Lower lobe of right lung (tissue), 2 donors: ENCODE measurements at regions not wholly inside any gene's neighbourhood (a gene's known extent, or its start where the extent isn't known, plus 50 kb on each side); places are given as distances from the start of the nearest gene placed in this dataset.

ENCODE experiments used
- ATAC-seq, 2 donors: fragments of 200-7000 bp; cut with Tn5 transposase; one replicate each; pipeline ENCODE4 v1.9.1; 2020 to 2022; ENCODE audit warnings: mild to moderate bottlenecking in 2 of 2, moderate library complexity in 2 of 2
- DNase-seq: peaks from one replicate; pipeline ENCODE4 v3.0.0-alpha.2; 2020
- H3K27ac ChIP-seq: fragments of 200-600 bp; one replicate; pipeline ENCODE4 v1.8.0; 2022
- H3K27me3 ChIP-seq: fragments of 200-600 bp; one replicate; pipeline ENCODE4 v1.8.0; 2022; ENCODE audit warnings: low read depth
- H3K36me3 ChIP-seq: fragments of 200-600 bp; one replicate; pipeline ENCODE4 v1.8.0; 2022; ENCODE audit warnings: mild to moderate bottlenecking
- H3K4me1 ChIP-seq: fragments of 200-600 bp; one replicate; pipeline ENCODE4 v1.8.0; 2022
- H3K4me3 ChIP-seq: fragments of 200-600 bp; one replicate; pipeline ENCODE4 v1.8.0; 2022; ENCODE audit warnings: mild to moderate bottlenecking
- H3K9me3 ChIP-seq: fragments of 200-600 bp; one replicate; pipeline ENCODE4 v1.8.0; 2022
- intact Hi-C: fragments of 100-400 bp; cut with DNase I; formaldehyde crosslinking; loops from one replicate; pipeline ENCODE4 v1.11.0; 2022
- TF ChIP-seq, protein P1 (sequence below): fragments of 200-600 bp; IDR thresholded peaks from one replicate; pipeline ENCODE4 v1.8.0; 2022; ENCODE audit warnings: antibody characterized with exemption, mild to moderate bottlenecking
- donor health status: DM: no; HTN: yes; CAD: no; lungs with severe emphysema.

DNA sequence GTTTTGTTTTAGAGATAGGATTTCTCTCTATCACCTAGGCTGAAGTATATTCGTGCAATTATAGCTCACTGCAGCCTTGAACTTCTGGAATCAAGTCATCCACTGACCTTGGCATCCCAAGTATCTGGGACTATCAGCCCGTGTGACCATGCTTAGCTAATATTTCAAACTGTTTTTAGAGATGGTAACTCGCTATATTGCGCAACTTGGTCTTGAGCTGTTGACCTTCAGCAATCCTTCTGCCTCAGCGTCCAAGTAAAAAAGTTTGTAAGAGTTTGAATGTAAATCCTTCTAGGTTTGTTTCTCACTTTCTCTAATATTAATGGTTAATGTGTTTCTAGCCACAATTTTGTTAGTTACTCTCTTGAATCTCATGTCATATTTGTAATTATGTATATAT lies 1243.5 kb upstream of the CADM2 start:
- no peaks in the 10 kb centered on the region for H3K4me1 ChIP-seq
- ATAC-seq (no peak), DNase-seq (no peak)
- no peaks in the 10 kb centered on the region for H3K27me3 ChIP-seq
- H3K36me3 ChIP-seq = no peaks in the 10 kb centered on the region
- no peak overlapping the region for H3K27ac ChIP-seq
- H3K9me3 ChIP-seq = no peaks in the 10 kb centered on the region
- H3K4me3 ChIP-seq = no peak overlapping the region
- intact Hi-C loops = no loop called here
- TF ChIP-seq, protein P1, sequence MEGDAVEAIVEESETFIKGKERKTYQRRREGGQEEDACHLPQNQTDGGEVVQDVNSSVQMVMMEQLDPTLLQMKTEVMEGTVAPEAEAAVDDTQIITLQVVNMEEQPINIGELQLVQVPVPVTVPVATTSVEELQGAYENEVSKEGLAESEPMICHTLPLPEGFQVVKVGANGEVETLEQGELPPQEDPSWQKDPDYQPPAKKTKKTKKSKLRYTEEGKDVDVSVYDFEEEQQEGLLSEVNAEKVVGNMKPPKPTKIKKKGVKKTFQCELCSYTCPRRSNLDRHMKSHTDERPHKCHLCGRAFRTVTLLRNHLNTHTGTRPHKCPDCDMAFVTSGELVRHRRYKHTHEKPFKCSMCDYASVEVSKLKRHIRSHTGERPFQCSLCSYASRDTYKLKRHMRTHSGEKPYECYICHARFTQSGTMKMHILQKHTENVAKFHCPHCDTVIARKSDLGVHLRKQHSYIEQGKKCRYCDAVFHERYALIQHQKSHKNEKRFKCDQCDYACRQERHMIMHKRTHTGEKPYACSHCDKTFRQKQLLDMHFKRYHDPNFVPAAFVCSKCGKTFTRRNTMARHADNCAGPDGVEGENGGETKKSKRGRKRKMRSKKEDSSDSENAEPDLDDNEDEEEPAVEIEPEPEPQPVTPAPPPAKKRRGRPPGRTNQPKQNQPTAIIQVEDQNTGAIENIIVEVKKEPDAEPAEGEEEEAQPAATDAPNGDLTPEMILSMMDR = no peak

DNA sequence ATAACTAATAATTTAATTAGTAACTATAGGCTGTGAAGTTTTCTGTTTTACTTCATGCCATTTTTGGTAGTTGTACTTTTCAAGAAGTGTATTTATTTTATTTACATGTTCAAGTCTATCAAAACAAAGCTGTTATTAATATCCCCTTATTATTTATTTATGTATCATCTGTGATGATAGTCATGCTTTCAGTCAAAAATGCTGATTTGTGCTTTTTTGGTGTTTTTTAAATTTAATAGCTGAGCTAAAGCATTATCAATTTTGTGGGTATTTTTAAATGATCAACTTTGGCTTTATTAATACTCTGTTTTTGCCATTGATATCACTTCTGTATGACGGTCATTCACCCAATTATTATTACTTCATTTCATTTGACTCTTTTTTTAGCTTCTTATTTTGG lies 1229.2 kb upstream of the CADM2 start:
- intact Hi-C loops = no loop called here
- no peaks in the 10 kb centered on the region for H3K36me3 ChIP-seq
- H3K9me3 ChIP-seq = peaks cover 13% of the 10 kb centered on the region
- ATAC-seq = no peak
- H3K4me1 ChIP-seq = no peaks in the 10 kb centered on the region
- TF ChIP-seq, protein P1 = no peak
- no peak overlapping the region for H3K4me3 ChIP-seq
- no peak overlapping the region for H3K27ac ChIP-seq
- H3K27me3 ChIP-seq = no peaks in the 10 kb centered on the region
- DNase-seq = no peak

DNA sequence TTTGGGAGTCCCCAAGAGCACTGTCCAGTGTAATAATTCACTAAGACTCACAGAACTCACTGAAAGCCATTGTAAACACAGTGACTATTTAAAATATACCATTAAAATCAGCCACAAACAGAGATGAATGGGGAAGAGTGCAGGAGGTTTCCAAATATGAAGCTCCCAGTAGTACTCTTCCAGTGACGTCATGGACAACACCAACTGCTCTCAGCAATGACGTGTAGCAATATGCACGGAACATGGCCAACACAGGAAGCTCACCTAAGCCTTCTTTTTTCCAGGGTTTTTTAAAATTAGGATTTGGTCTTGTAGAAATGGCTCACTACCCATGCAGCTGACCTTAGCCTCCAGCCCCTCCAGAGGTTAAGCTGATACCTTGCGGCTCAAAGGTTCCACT lies 1224.1 kb upstream of the CADM2 start:
- TF ChIP-seq, protein P1 = no peak
- ATAC-seq (no peak), DNase-seq (no peak)
- Histone ChIP-seq H3K36me3 (no peaks in the 10 kb centered on the region), H3K27me3 (no peaks in the 10 kb centered on the region), H3K4me3 (no peak overlapping the region), H3K9me3 (no peaks in the 10 kb centered on the region), H3K4me1 (no peaks in the 10 kb centered on the region), H3K27ac (no peak overlapping the region)
- intact Hi-C loops = no loop called here

DNA sequence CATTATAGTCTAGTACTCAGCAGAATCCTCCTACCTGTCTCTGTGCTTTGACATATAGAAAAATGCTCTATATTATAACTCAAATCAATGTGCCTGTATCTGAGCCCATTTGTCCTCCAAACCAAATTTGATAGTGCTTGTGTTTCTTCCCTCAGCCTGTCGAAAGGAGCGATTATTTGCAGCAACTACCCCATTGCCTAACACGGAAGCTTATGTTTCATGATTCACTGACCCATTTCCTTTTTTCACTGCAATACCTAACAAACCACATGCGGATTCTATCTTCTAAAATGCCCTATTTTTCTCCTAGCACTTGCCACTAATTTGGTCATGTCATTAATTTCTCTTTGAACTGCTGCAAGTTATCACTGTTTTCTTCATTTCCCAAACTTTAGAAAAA lies 1220.6 kb upstream of the CADM2 start:
- Histone ChIP-seq H3K4me3 (no peak overlapping the region), H3K9me3 (no peaks in the 10 kb centered on the region), H3K27ac (no peak overlapping the region), H3K36me3 (no peaks in the 10 kb centered on the region), H3K27me3 (no peaks in the 10 kb centered on the region), H3K4me1 (no peaks in the 10 kb centered on the region)
- no peak for DNase-seq
- intact Hi-C loops = no loop called here
- TF ChIP-seq, protein P1 = no peak
- no peak for ATAC-seq

DNA sequence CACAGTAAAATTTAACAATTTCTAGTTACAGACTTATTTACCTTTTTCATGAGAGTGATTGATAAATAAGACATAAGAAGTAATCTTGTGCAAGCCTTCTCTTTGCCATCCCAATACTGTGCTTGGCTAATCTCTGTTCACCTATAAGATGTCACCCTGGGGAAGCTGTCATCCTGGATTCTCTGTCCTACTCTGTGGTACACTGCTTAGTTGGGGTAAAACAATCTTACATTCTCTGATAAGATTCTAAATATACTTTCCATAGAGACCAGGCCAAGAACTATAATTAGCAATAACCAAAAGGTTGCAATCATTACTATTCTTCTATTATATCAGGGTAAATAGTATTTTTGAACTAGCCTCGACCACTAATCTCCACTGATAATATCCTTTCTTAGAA lies 1218.3 kb upstream of the CADM2 start:
- Histone ChIP-seq H3K9me3 (no peaks in the 10 kb centered on the region), H3K4me3 (no peak overlapping the region), H3K27me3 (no peaks in the 10 kb centered on the region), H3K27ac (no peak overlapping the region), H3K4me1 (no peaks in the 10 kb centered on the region), H3K36me3 (no peaks in the 10 kb centered on the region)
- intact Hi-C loops = no loop called here
- ATAC-seq = no peak
- TF ChIP-seq, protein P1 = no peak
- no peak for DNase-seq

DNA sequence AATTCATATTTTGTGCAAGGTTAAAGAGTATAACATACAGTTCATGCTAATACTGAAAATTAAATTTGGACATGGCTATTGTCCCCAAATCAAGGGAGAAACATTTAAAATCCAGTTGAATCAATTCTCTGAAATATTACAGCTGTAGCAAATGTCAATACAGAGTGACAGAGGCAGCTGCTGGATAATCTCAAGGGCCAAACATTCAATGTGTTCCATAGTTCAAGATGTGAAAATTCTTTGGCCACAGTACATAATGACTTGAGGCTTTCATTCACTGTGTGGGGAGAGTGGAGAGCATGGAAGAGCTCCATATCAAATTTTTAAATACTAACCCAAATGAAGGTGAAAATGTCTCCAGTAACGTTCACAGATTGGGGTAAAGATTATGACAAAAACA lies 1192.8 kb upstream of the CADM2 start:
- no peak overlapping the region for H3K4me3 ChIP-seq
- no peak for DNase-seq
- TF ChIP-seq, protein P1 = no peak
- H3K36me3 ChIP-seq = no peaks in the 10 kb centered on the region
- no peaks in the 10 kb centered on the region for H3K4me1 ChIP-seq
- intact Hi-C loops = no loop called here
- H3K27ac ChIP-seq = no peak overlapping the region
- H3K27me3 ChIP-seq = no peaks in the 10 kb centered on the region
- ATAC-seq = no peak
- H3K9me3 ChIP-seq = no peaks in the 10 kb centered on the region
